SK-N-SH (cell line): ENCODE measurements at regions not wholly inside any gene's neighbourhood (a gene's known extent, or its start where the extent isn't known, plus 50 kb on each side); places are given as distances from the start of the nearest gene placed in this dataset.

ENCODE experiments used
- CTCF ChIA-PET: fragments of 300-600, 350-600 bp; formaldehyde crosslinking; extraction: SDS; loops from one replicate; lab custom pipeline; 2021; lab: Yijun Ruan, JAX
- POLR2A ChIA-PET: fragments of 350-600 bp; sonication (Branson Sonifier 250); formaldehyde crosslinking; extraction: SDS; loops from one replicate; lab custom pipeline; 2020; ENCODE audit warnings: antibody characterized with exemption, inconsistent platforms; lab: Yijun Ruan, JAX
- DNase-seq: peaks from one replicate; pipeline ENCODE4 v3.0.0; 2012
- H2AFZ ChIP-seq: fragments of 200-600 bp; sonication (generic); 2 replicates; pipeline ENCODE4 v1.8.1; 2016; ENCODE audit warnings: antibody characterized with exemption, mild to moderate bottlenecking, low read depth
- H3F3A ChIP-seq: fragments of 200-600 bp; sonication (generic); replicated peaks from 2 replicates; pipeline ENCODE3; 2016; ENCODE audit warnings: antibody characterized with exemption, mild to moderate bottlenecking; ENCODE audit not compliant: insufficient read depth
- H3K27ac ChIP-seq, 2 experiments: fragments of 200-500 bp in 1 of 2; fragments of 200-600 bp in 1 of 2; sonication (Bioruptor generic) in 1 of 2; sonication (generic), shearing (Covaris generic) in 1 of 2; 2 replicates each; pipeline versions ENCODE4 v1.5.1 to v1.6.1; 2014 to 2016; ENCODE audit warnings: low read depth in 2 of 2, inconsistent platforms in 1 of 2, low read length in 1 of 2, mild to moderate bottlenecking in 1 of 2, mixed read lengths in 1 of 2
- H3K27me3 ChIP-seq: fragments of 200-600 bp; sonication (generic), shearing (Covaris generic); 2 replicates; pipeline ENCODE4 v1.6.1; 2016; ENCODE audit warnings: mixed run types; ENCODE audit not compliant: insufficient read depth
- H3K36me3 ChIP-seq, 2 experiments: fragments of 200-500 bp in 1 of 2; fragments of 200-600 bp in 1 of 2; sonication (Bioruptor generic) in 1 of 2; sonication (generic) in 1 of 2; replicated peaks in 1 of 2; 2 replicates each; pipeline versions ENCODE3 to v1.5.1; 2014 to 2016; ENCODE audit warnings: low read length in 1 of 2, mild to moderate bottlenecking in 1 of 2; ENCODE audit not compliant: insufficient read depth in 2 of 2, control insufficient read depth in 1 of 2
- H3K4me1 ChIP-seq, 2 experiments: fragments of 200-500 bp in 1 of 2; fragments of 200-600 bp in 1 of 2; sonication (Bioruptor generic) in 1 of 2; sonication (generic), shearing (Covaris generic) in 1 of 2; 2 replicates each; pipeline versions ENCODE4 v1.5.1 to v1.6.1; 2014 to 2016; ENCODE audit warnings: low read depth in 1 of 2, low read length in 1 of 2, mixed run types in 1 of 2; ENCODE audit not compliant: insufficient read depth in 2 of 2, control insufficient read depth in 1 of 2
- H3K4me2 ChIP-seq: fragments of 200-600 bp; sonication (generic), shearing (Covaris generic); 2 replicates; pipeline ENCODE4 v1.6.1; 2017; ENCODE audit warnings: mixed run types
- H3K4me3 ChIP-seq, 2 experiments: fragments of 200-500 bp in 1 of 2; fragments of 200-600 bp in 1 of 2; sonication (Bioruptor generic) in 1 of 2; sonication (generic), shearing (Covaris generic) in 1 of 2; 2 replicates each; pipeline versions ENCODE4 v1.5.1 to v1.8.1; 2014 to 2016; ENCODE audit warnings: low read depth in 2 of 2, inconsistent platforms in 1 of 2, low read length in 1 of 2, mild to moderate bottlenecking in 1 of 2, mixed read lengths in 1 of 2, moderate library complexity in 1 of 2
- H3K79me2 ChIP-seq: fragments of 200-600 bp; sonication (generic); 2 replicates; pipeline ENCODE4 v1.8.1; 2017; ENCODE audit warnings: mild to moderate bottlenecking; ENCODE audit not compliant: insufficient read depth
- H3K9ac ChIP-seq: fragments of 200-600 bp; sonication (generic); 2 replicates; pipeline ENCODE4 v1.6.1; 2017; ENCODE audit warnings: mixed run types
- H3K9me2 ChIP-seq: fragments of 200-600 bp; sonication (generic); 2 replicates; pipeline ENCODE4 v1.6.1; 2017; ENCODE audit warnings: mixed run types
- H3K9me3 ChIP-seq: fragments of 200-600 bp; sonication (generic); 2 replicates; pipeline ENCODE4 v1.6.1; 2017; ENCODE audit warnings: mixed run types, mild to moderate bottlenecking, moderate library complexity
- H4K20me1 ChIP-seq: fragments of 200-600 bp; sonication (generic); 2 replicates; pipeline ENCODE4 v1.6.1; 2017; ENCODE audit warnings: mild to moderate bottlenecking, mixed run types; ENCODE audit not compliant: insufficient read depth
- ELF1 ChIP-seq: IDR thresholded peaks from 2 replicates; pipeline ENCODE4 v1.4.0; 2012
- FOSL2 ChIP-seq: IDR thresholded peaks from 2 replicates; pipeline ENCODE4 v1.4.0; 2012; ENCODE audit warnings: low read depth, mild to moderate bottlenecking, moderate library complexity, borderline replicate concordance
- FOXJ3 ChIP-seq: sonication (generic); formaldehyde crosslinking; IDR thresholded peaks from 2 replicates; pipeline ENCODE4 v1.5.1; 2020; ENCODE audit warnings: mild to moderate bottlenecking, missing genetic modification reagents
- GATA2 ChIP-seq: sonication (generic); formaldehyde crosslinking; IDR thresholded peaks from 2 replicates; pipeline ENCODE4 v1.5.0; 2020; ENCODE audit warnings: mild to moderate bottlenecking, missing genetic modification reagents
- MEF2A ChIP-seq: IDR thresholded peaks from 2 replicates; pipeline ENCODE4 v1.4.0; 2012; ENCODE audit warnings: low read depth, borderline replicate concordance
- NFIC ChIP-seq: IDR thresholded peaks from 2 replicates; pipeline ENCODE4 v1.4.0; 2012; ENCODE audit warnings: borderline replicate concordance
- POLR2AphosphoS5 ChIP-seq: IDR thresholded peaks from 2 replicates; pipeline ENCODE4 v1.6.1; 2012; ENCODE audit warnings: low read depth, low read length
- RCOR1 ChIP-seq: fragments of 150-350 bp; IDR thresholded peaks from 2 replicates; pipeline ENCODE4 v1.6.1; 2017; ENCODE audit warnings: antibody characterized with exemption, low read length
- RFX5 ChIP-seq: IDR thresholded peaks from 2 replicates; pipeline ENCODE4 v1.6.1; 2012; ENCODE audit warnings: mild to moderate bottlenecking, improper control_type of control experiment, low read length
- RXRA ChIP-seq: IDR thresholded peaks from 2 replicates; pipeline ENCODE4 v1.4.0; 2012; ENCODE audit warnings: low read depth, mild to moderate bottlenecking, borderline replicate concordance
- SIN3A ChIP-seq: IDR thresholded peaks from 2 replicates; pipeline ENCODE4 v1.6.1; 2012; ENCODE audit warnings: low read depth, mild to moderate bottlenecking, low read length, moderate library complexity, borderline replicate concordance
- SMC3 ChIP-seq: IDR thresholded peaks from 2 replicates; pipeline ENCODE4 v1.6.1; 2012; ENCODE audit warnings: low read depth, low read length, improper control_type of control experiment
- USF1 ChIP-seq: IDR thresholded peaks from 2 replicates; pipeline ENCODE4 v1.4.0; 2012; ENCODE audit warnings: low read depth, borderline replicate concordance
- ZBTB33 ChIP-seq: IDR thresholded peaks from 2 replicates; pipeline ENCODE4 v1.4.0; 2012; ENCODE audit warnings: low read depth, borderline replicate concordance
- WGBS: methylation state at CpG from one replicate; pipeline ENCODE4 v1.1.6; 2017; ENCODE audit warnings: low lambda C conversion rate; 5-methylcytosine and 5-hydroxymethylcytosine counted together
- TF ChIP-seq, protein P1 (sequence below): IDR thresholded peaks from 2 replicates; pipeline ENCODE4; 2012

DNA sequence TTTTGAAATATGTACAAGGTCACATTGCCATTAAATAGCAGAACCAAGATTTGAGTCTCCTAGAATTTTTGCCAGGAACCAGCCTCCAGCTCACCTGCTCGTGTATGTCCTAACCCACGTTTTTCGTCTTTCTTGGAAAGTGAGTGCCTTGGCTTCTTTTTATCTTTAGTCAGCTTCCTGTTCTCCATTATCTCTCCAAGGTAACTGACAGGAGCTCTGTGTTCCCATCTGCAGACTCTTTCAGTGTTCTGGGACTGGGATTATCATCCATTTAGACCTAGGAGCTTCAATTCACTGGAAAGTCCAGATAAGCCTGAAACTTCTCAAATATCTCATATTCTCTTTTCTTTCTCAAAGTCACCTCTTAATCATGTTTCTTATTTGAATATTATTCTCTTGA, 193.7 kb downstream of the ZIC5 start (continued):
- TF ChIP-seq ZBTB33 (no peak), NFIC (no peak), SMC3 (no peak)
- TF ChIP-seq, protein P1, sequence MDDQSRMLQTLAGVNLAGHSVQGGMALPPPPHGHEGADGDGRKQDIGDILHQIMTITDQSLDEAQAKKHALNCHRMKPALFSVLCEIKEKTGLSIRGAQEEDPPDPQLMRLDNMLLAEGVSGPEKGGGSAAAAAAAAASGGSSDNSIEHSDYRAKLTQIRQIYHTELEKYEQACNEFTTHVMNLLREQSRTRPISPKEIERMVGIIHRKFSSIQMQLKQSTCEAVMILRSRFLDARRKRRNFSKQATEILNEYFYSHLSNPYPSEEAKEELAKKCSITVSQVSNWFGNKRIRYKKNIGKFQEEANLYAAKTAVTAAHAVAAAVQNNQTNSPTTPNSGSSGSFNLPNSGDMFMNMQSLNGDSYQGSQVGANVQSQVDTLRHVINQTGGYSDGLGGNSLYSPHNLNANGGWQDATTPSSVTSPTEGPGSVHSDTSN, result no peak

DNA sequence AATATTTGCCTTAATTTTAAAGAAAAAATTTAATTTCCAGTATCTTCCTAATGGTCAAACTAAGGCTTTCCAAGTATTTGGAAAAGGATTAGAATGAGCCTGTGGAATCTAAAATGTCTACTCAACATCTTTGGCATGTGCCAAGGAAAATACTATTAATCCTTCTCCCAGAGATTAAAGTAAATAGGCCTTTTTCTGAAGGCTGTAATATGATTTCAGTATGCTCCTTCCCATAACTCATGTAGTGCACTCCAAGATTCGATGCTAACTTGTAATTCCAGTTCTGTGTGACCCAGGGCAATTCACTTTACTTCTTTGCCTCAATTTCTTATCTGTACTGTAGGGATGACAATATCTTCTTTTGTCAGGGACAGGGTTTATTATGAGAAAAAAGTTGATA, 196.9 kb downstream of the ZIC5 start:
- no peak overlapping the region for H3K27ac ChIP-seq
- no peaks in the 10 kb centered on the region for H3K9me2 ChIP-seq
- no peaks in the 10 kb centered on the region for H3K36me3 ChIP-seq
- H4K20me1 ChIP-seq, result no peaks in the 10 kb centered on the region
- H3F3A ChIP-seq, result no peaks in the 10 kb centered on the region
- WGBS, result 30% methylated on average over 1 of the region's 1 CpG
- POLR2A ChIA-PET, result no interaction called here
- no peaks in the 10 kb centered on the region for H3K9me3 ChIP-seq
- no peak overlapping the region for H3K4me3 ChIP-seq
- no peak overlapping the region for H3K4me2 ChIP-seq
- DNase-seq, result no peak
- no peak overlapping the region for H3K9ac ChIP-seq
- TF ChIP-seq SMC3, result no peak
- no peak for TF ChIP-seq FOXJ3 (CRISPR knock-in tag)
- TF ChIP-seq RFX5, result no peak
- no peak for TF ChIP-seq GATA2 (CRISPR knock-in tag)
- no peak for TF ChIP-seq POLR2AphosphoS5
- no peak for TF ChIP-seq RCOR1
- TF ChIP-seq MEF2A, result no peak
- TF ChIP-seq USF1, result no peak
- no peak for TF ChIP-seq FOSL2
- TF ChIP-seq ELF1, result no peak
- TF ChIP-seq RXRA, result no peak
- TF ChIP-seq SIN3A, result no peak
- H3K4me1 ChIP-seq, result no peaks in the 10 kb centered on the region
- H3K79me2 ChIP-seq, result no peaks in the 10 kb centered on the region
- no peak overlapping the region for H2AFZ ChIP-seq
- CTCF ChIA-PET, result no interaction called here
- no peaks in the 10 kb centered on the region for H3K27me3 ChIP-seq
